IMR-90 (cell line): ENCODE measurements at regions not wholly inside any gene's neighbourhood (a gene's known extent, or its start where the extent isn't known, plus 50 kb on each side); places are given as distances from the start of the nearest gene placed in this dataset.

Experiments used
- ATAC-seq: fragments of 200-7000 bp; cut with Tn5 transposase; 2 replicates; pipeline ENCODE4 v1.9.1; 2020; ENCODE audit warnings: low read depth, mild to moderate bottlenecking, moderate library complexity
- BruUV-seq: library from RNA; stranded (reverse); fragments of 400-500 nt; replicated peaks from 2 replicates; lab custom pipeline; 2021; lab: Mats Ljungman, UMichigan
- CTCF ChIA-PET: fragments of 300-600 bp; formaldehyde crosslinking; extraction: SDS; loops from one replicate; lab custom pipeline; 2021; ENCODE audit warnings: antibody characterized with exemption; lab: Yijun Ruan, JAX
- POLR2A ChIA-PET: fragments of 300-600 bp; sonication (Branson Sonifier 250); formaldehyde crosslinking; loops from one replicate; lab custom pipeline; 2022; ENCODE audit warnings: antibody characterized with exemption; ENCODE audit not compliant: unreplicated experiment; lab: Charles Lee
- DNase-seq: peaks from one replicate; pipeline ENCODE4 v3.0.0; 2013
- H2AFZ ChIP-seq: replicated peaks from 2 replicates; pipeline ENCODE3; 2013; ENCODE audit warnings: low read length, mild to moderate bottlenecking; ENCODE audit not compliant: poor library complexity
- H2AK5ac ChIP-seq: 2 replicates; pipeline ENCODE4 v1.6.1; 2013; ENCODE audit warnings: low read depth, low read length, inconsistent platforms
- H2AK9ac ChIP-seq: replicated peaks from 2 replicates; pipeline ENCODE3; 2013; ENCODE audit warnings: mild to moderate bottlenecking, low read depth, low read length, moderate library complexity; ENCODE audit not compliant: poor library complexity
- H2BK120ac ChIP-seq: 2 replicates; pipeline ENCODE4 v1.6.1; 2013; ENCODE audit warnings: low read depth, low read length, inconsistent platforms
- H2BK15ac ChIP-seq: 3 replicates; pipeline ENCODE4 v1.6.1; 2013; ENCODE audit warnings: low read depth, low read length, inconsistent platforms
- H2BK20ac ChIP-seq: 2 replicates; pipeline ENCODE4 v1.6.1; 2013; ENCODE audit warnings: low read depth, mild to moderate bottlenecking, inconsistent platforms, low read length, moderate library complexity
- H2BK5ac ChIP-seq: 2 replicates; pipeline ENCODE4 v1.6.1; 2013; ENCODE audit warnings: mild to moderate bottlenecking, low read depth, low read length, inconsistent platforms; ENCODE audit not compliant: poor library complexity, severe bottlenecking
- H3K14ac ChIP-seq: replicated peaks from 2 replicates; pipeline ENCODE4 v1.6.1; 2013; ENCODE audit warnings: low read depth, low read length, inconsistent platforms
- H3K18ac ChIP-seq: 2 replicates; pipeline ENCODE4 v1.6.1; 2013; ENCODE audit warnings: low read depth, low read length, control low read depth
- H3K23ac ChIP-seq: 2 replicates; pipeline ENCODE4 v1.6.1; 2013; ENCODE audit warnings: low read depth, low read length, inconsistent platforms
- H3K27ac ChIP-seq: 2 replicates; pipeline ENCODE4 v1.5.1; 2013; ENCODE audit warnings: mild to moderate bottlenecking, control low read depth, low read length; ENCODE audit not compliant: insufficient read depth
- H3K27me3 ChIP-seq: 2 replicates; pipeline ENCODE4 v1.6.1; 2013; ENCODE audit warnings: low read length; ENCODE audit not compliant: control insufficient read depth, insufficient read depth
- H3K36me3 ChIP-seq: 2 replicates; pipeline ENCODE4 v1.6.1; 2013; ENCODE audit warnings: low read length, mixed read lengths; ENCODE audit not compliant: control insufficient read depth, insufficient read depth
- H3K4ac ChIP-seq: 2 replicates; pipeline ENCODE4 v1.6.1; 2013; ENCODE audit warnings: low read depth, low read length, inconsistent platforms
- H3K4me1 ChIP-seq: 2 replicates; pipeline ENCODE4 v1.6.1; 2013; ENCODE audit warnings: low read length, mixed read lengths; ENCODE audit not compliant: control insufficient read depth, insufficient read depth
- H3K4me2 ChIP-seq: 2 replicates; pipeline ENCODE4 v1.6.1; 2013; ENCODE audit warnings: low read depth, mild to moderate bottlenecking, control low read depth, low read length, moderate library complexity
- H3K4me3 ChIP-seq: 2 replicates; pipeline ENCODE4 v1.5.1; 2013; ENCODE audit warnings: low read depth, mild to moderate bottlenecking, control low read depth, low read length, moderate library complexity; ENCODE audit not compliant: insufficient read depth
- H3K56ac ChIP-seq: 2 replicates; pipeline ENCODE4 v1.6.1; 2013; ENCODE audit warnings: low read length, inconsistent platforms; ENCODE audit not compliant: insufficient read depth; ENCODE audit errors: extremely low read depth
- H3K79me1 ChIP-seq, 2 experiments: 2 replicates each; pipeline ENCODE4 v1.6.1; 2013; ENCODE audit warnings: low read length in 2 of 2, inconsistent platforms in 1 of 2, low read depth in 1 of 2
- H3K9ac ChIP-seq: 2 replicates; pipeline ENCODE4 v1.6.1; 2013; ENCODE audit warnings: low read depth, low read length, control low read depth
- H3K9me1 ChIP-seq: 2 replicates; pipeline ENCODE4 v1.6.1; 2013; ENCODE audit warnings: low read length, inconsistent platforms; ENCODE audit not compliant: insufficient read depth
- H3K9me3 ChIP-seq: 2 replicates; pipeline ENCODE4 v1.6.1; 2013; ENCODE audit warnings: low read length; ENCODE audit not compliant: control insufficient read depth, insufficient read depth
- H4K20me1 ChIP-seq: 2 replicates; pipeline ENCODE4 v1.6.1; 2013; ENCODE audit warnings: low read length, inconsistent platforms; ENCODE audit not compliant: insufficient read depth
- H4K5ac ChIP-seq: 2 replicates; pipeline ENCODE4 v1.6.1; 2013; ENCODE audit warnings: mild to moderate bottlenecking, low read depth, low read length, control low read depth
- H4K8ac ChIP-seq, 2 experiments: 2 replicates each; pipeline ENCODE4 v1.6.1; 2013; ENCODE audit warnings: low read depth in 2 of 2, low read length in 2 of 2, control low read depth in 1 of 2, inconsistent platforms in 1 of 2
- H4K91ac ChIP-seq: 2 replicates; pipeline ENCODE4 v1.6.1; 2013; ENCODE audit warnings: low read depth, low read length, inconsistent platforms; ENCODE audit not compliant: insufficient read depth
- FOS ChIP-seq: fragments of 150-350 bp; IDR thresholded peaks from 2 replicates; pipeline ENCODE4 v1.6.1; 2016; ENCODE audit warnings: low read depth, low read length
- MAFK ChIP-seq: IDR thresholded peaks from 2 replicates; pipeline ENCODE4 v1.6.1; 2012; ENCODE audit warnings: low read depth, low read length, improper control_type of control experiment
- RAD21 ChIP-seq: IDR thresholded peaks from 2 replicates; pipeline ENCODE4 v1.6.1; 2012; ENCODE audit warnings: low read length, improper control_type of control experiment
- WGBS, 2 experiments: methylation state at CpG; one replicate each; pipeline versions ENCODE4 v1.1.5 to v1.1.7; 2013; ENCODE audit warnings: missing lambda C conversion rate in 2 of 2; ENCODE audit not compliant: insufficient read length in 1 of 2; ENCODE audit errors: extremely low coverage in 2 of 2; 5-methylcytosine and 5-hydroxymethylcytosine counted together
- dilution Hi-C: fragments of 300-500 bp; cut with HindIII; formaldehyde crosslinking; loops from one replicate; pipeline ENCODE4 v1.14.3; 2018; ENCODE audit warnings: low sequenced_read_pairs; ENCODE audit not compliant: unreplicated experiment
- in situ Hi-C: fragments of 300-500 bp; cut with MboI; formaldehyde crosslinking; loops from 3 replicates; pipeline ENCODE4 v1.14.3; 2019; ENCODE audit warnings: low sequenced_read_pairs, inconsistent platforms, mixed read lengths
- intact Hi-C: fragments of 100-400 bp; cut with micrococcal nuclease; formaldehyde crosslinking; loops from 2 replicates; pipeline ENCODE4 v1.10.0; 2022
- TF ChIP-seq, protein P1 (sequence below): conservative IDR thresholded peaks from 2 replicates; pipeline ENCODE4 v1.5.1; 2012; ENCODE audit warnings: mild to moderate bottlenecking, low read depth, low read length, improper control_type of control experiment

DNA sequence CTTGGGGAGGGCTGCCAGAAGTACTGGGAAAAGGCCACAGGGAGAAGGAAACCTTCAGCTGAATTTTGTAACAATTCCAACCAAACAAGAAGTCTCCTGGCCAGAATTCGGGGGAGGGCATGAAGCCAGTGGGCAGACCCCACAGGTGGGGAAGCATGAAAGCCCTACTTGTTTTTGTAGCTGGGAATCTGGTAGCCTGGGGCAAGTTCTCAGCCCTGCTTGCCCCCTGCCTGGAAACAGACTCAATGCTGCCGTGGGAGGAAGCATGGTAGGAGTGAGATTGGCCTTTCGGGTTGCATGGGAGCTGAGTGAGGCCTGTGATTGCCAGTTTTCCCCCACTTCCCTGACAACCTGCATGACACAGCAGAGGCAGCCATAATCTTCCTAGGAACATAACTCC lies 259.2 kb upstream of the RMST start:
- no peak overlapping the region for H2BK5ac ChIP-seq
- POLR2A ChIA-PET = no interaction called here
- dilution Hi-C loops (no loop called here), in situ Hi-C loops (no loop called here), intact Hi-C loops (no loop called here)
- CTCF ChIA-PET = no interaction called here
- H3K4me1 ChIP-seq = no peaks in the 10 kb centered on the region
- H2BK20ac ChIP-seq = no peak overlapping the region
- no peak overlapping the region for H2AK9ac ChIP-seq
- H3K4ac ChIP-seq = no peak overlapping the region
- no peaks in the 10 kb centered on the region for H3K79me1 ChIP-seq
- DNase-seq (no peak), ATAC-seq (no peak)
- no peak overlapping the region for H3K9ac ChIP-seq
- no peak overlapping the region for H4K5ac ChIP-seq
- no peak overlapping the region for H2BK120ac ChIP-seq
- no CpG with 5 or more reads among the region's 3 CpGs for WGBS, 2 experiments
- no peak overlapping the region for H3K4me2 ChIP-seq
- no TSS peak for BruUV-seq
- TF ChIP-seq, protein P1, sequence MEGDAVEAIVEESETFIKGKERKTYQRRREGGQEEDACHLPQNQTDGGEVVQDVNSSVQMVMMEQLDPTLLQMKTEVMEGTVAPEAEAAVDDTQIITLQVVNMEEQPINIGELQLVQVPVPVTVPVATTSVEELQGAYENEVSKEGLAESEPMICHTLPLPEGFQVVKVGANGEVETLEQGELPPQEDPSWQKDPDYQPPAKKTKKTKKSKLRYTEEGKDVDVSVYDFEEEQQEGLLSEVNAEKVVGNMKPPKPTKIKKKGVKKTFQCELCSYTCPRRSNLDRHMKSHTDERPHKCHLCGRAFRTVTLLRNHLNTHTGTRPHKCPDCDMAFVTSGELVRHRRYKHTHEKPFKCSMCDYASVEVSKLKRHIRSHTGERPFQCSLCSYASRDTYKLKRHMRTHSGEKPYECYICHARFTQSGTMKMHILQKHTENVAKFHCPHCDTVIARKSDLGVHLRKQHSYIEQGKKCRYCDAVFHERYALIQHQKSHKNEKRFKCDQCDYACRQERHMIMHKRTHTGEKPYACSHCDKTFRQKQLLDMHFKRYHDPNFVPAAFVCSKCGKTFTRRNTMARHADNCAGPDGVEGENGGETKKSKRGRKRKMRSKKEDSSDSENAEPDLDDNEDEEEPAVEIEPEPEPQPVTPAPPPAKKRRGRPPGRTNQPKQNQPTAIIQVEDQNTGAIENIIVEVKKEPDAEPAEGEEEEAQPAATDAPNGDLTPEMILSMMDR = no peak
- TF ChIP-seq FOS = no peak
- no peak for TF ChIP-seq RAD21
- no peak for TF ChIP-seq MAFK
- H3K18ac ChIP-seq = no peak overlapping the region
- H3K23ac ChIP-seq = no peak overlapping the region
- H3K9me1 ChIP-seq = no peaks in the 10 kb centered on the region
- H3K4me3 ChIP-seq = no peak overlapping the region
- H3K56ac ChIP-seq = no peak overlapping the region
- no peak overlapping the region for H2BK15ac ChIP-seq
- no peaks in the 10 kb centered on the region for H3K27me3 ChIP-seq
- H2AK5ac ChIP-seq = no peak overlapping the region
- H4K20me1 ChIP-seq = no peaks in the 10 kb centered on the region
- H2AFZ ChIP-seq = no peak overlapping the region
- H3K27ac ChIP-seq = no peak overlapping the region
- no peaks in the 10 kb centered on the region for H3K36me3 ChIP-seq
- no peak overlapping the region for H4K91ac ChIP-seq
- H3K9me3 ChIP-seq = peaks cover 11% of the 10 kb centered on the region
- H4K8ac ChIP-seq = no peak overlapping the region
- H3K14ac ChIP-seq = no peak overlapping the region
